Glomerular visceral epithelial cell (primary cell): ENCODE measurements at regions not wholly inside any gene's neighbourhood (a gene's known extent, or its start where the extent isn't known, plus 50 kb on each side); places are given as distances from the start of the nearest gene placed in this dataset.

Experiments used
- DNase-seq: peaks from one replicate; pipeline ENCODE4 v3.0.0-alpha.2; 2016; ENCODE audit errors: extremely low spot score

DNA sequence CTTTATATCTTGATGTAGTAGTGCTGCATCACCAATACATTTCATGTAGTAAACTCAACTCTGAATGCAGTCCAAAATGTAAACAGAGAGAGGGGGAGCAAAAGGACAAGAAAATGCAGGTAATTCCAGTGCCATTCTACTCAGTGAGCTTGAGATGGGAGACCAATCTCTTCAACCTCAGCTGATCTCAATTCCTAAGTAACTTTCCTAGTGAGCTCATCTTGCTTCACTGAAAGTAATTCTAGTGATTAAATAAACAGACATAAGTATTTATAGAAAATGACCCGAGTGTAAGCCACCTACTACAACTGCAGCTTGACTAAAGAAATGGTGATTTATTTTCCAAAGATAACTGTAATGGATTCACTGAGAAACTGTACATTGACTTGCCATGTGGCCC, 424.5 kb downstream of the DMRT2 start:
- DNase-seq = no peak

DNA sequence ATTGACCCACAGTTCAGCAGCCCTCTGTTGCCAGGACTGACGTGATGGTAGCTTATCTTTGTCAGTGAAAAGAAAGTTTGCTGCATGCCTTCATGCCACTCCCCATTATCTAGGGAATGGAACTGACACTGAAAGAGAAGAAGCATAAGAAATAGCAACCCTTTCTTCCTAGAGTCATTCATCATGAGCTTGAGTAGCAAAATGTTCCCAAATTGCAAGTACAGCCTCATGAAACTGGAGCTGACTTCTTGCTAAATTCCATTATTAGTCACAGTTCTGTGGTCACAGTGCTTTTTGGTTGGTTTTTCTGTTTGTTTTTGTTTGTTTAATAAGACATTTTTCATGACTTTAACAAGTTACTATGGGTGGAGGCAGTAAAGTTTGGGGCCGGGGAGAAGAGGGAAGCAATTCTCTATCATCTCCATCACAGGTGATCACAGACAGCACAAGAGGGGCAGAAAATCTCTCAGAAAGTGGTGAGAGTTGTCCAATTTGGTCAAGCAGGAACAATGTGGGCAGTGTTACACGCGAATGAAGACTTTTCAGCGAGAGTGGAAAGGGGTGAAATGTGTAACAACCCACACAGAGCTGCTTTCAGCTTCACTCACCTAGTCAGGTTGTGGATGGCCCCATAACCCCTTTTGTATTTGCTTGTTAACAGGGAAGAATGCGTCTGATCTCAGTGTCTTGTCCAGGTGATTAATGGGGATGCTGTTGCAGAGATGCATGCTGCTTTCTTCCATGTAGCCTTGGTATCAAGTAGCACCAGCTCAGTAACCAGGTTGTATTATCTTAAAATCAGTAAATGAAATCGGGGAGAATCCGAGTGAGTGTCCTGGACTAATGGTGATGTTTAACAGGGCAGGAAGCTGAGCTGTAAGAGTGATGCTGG, 440.4 kb downstream of the DMRT2 start:
- DNase-seq = no peak

DNA sequence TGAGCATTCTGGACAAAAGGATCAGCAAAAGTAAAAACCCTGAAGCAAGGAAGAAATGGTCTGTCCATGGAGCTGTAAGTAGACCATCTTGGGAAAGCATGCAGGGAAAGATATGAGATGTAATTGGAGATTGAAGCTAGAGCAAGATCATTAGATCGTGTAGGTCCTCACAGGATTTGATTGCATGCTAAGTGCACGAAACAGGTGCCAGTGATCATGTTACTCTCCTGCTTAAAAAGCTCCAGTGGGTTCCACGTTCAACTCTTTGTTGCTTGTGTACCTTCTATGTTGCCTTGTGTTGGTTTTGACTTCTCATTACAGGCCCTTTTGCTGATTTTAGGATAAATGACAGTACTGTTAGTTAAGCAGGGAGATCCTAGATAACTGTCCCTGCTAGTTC, 442.0 kb downstream of the DMRT2 start:
- DNase-seq = no peak

DNA sequence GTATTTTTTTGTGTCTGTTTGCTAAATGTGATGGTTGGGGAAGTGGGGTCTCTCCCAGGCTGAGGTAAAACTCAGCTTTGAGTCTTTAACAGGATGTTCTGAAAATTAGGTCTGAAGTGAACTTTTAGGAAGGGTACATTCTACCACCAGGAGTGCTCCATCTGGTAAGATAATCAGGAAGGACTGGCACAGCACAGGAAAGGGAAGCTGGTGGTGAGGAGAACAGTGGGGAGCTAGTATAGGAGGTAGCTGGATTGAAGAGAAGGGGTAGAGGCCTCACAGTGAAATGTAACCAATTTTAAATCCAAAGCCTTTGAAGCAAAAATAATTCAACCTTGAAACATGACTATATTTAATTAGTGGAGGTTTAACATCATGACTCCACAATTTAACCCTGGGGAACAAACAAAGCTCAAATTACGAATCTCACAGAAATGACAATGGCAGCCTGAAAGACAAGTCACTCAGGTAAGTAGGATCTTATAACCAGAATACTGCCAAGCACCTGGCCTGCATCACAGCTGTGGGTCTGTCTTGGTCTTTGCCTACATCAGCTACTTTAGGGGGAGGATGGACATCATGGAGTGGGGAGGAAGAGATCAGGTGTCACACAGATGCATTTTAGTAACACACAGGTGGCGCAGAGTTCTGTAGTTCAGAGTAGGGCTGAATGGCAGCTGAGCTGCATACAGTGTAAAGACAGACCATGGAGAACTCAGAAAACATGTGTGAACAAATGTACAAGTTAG, 445.3 kb downstream of the DMRT2 start:
- no peak for DNase-seq

DNA sequence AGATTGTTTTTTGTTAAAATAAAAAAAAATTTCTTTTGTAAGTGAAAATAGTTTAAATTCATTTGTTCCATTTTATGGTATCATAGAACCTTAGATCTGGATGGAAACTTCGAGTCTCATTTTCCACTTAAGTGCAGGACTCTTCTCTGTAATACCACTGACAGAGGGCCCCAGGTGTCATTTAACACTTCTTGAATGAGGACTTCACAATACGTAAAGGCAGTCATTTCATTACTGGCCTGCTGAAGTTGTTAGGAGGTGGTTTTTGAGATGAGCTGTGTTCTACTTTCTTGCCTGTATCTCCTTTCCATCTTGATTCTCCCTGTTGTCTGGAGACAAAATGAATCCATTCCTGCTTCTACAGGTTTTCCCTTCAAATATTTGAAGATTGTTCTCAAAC, 455.3 kb downstream of the DMRT2 start:
- DNase-seq = no peak

DNA sequence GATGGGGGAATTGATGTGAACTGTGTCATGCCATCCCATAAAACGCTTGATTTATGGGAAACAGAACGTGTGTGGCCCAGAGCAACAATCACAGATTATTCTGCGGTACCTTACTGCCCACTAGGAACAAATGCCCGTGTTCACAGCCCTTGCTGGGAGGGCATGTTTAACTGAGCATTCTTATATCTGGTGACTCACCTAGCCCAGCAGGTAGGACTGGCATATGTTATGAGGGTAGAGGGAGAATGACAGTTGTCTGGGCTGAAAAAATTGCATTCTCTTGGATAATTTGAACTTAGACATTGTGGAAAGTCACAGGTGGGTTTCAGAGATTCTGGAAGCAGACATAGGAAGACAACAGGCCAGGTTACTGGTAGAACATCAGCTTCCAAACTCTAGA, 460.6 kb downstream of the DMRT2 start:
- DNase-seq = no peak

DNA sequence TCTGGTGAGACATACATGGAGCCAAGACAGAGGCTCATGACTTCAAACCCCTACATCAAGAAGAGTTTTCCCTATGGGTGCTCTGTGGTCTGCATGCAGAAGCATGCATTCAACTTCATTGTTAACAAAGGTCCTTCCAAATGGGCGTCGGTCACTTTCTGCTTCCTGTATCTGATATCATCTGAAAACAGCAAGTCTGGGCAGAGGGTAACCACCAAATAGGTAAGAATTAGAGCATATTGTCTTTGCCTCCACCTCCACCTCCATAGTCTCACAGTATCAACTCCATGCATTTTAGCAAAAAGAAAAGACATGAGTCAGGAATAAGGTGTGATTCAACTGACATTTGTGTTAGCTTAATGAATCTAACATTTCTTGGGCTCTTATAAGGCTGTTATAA, 462.9 kb downstream of the DMRT2 start:
- DNase-seq = no peak

DNA sequence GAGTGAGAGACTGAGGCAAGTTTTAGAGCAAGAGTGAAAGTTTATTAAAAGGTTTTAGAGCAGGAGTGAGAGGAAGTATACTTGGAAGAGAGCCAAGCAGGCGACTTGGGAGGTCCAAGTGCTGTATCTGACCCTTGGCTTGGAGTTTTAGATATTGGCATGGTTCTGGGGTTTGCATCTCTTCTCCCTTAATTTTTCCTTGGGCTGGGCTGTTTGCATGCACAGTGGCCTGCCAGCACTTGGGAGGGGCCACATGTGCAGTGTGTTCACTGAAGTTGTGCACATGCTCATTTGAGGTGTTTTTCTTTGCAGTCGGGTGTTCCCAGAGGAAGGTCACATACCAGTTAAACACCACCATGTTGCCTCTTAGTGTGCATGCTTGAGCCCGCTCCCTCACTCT, 464.1 kb downstream of the DMRT2 start:
- no peak for DNase-seq

DNA sequence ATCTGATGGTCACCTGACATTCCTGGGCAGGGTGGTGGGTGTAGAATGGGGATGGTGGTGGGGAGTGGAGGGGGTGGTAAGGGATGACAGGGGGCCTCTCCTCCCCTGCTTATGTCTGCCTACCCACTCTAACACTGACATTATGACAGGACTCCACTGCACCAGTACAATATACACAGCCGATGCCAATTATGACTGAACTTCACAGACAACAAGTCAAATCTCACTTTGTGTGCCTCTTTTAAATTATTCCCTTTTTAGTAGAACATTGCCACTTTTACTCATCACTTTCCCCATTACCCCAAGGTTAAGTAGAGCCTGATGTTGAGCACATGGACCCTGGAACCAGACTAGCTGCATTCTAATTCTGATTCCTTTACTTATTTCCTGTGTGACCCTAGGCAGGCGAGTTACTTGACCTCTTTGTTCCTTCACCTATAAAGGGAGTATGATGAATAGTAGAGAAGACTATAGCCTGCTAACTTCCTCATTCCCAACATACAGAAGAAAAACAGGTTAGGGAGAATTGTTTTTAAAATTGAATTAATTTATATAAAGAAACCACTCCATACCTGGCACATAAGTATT, 464.7 kb downstream of the DMRT2 start:
- no peak for DNase-seq

DNA sequence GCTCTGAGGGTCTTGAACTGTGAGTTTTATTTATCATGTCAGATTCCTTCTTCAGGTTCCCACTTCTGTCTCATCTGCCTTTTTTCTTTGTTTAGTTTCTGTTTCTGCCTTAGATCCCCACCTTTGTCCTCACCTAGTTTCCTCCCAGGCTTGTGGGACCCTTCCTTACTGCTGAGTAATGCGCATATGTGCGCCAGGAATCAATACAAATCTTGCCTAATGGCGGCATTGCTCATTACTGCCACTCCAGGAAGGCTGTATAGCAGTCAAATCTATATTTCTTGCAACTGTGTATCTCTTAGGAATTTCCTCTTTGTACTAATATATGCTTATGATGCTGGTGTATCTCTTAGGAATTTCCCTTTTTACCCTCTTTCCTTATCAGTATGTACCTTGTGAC, 465.4 kb downstream of the DMRT2 start:
- no peak for DNase-seq

DNA sequence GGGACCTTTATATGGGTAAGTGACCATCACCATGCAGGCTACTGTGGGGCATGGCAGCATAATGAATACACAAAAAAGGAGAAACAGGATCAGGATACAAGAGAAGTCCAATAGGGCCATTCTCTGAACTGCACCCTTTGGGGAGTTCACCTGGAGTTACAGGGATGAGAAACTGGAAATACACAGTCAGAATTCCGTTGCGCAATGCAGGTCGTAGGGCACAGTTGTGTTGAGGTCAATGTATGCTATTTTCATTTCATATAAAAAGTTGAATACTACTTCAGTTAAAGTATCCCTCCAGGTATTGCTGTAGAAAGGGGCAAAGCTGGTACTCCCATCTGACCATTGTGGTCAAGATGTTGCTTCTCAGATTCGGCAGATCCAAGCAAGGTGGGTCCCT, 471.4 kb downstream of the DMRT2 start:
- no peak for DNase-seq

DNA sequence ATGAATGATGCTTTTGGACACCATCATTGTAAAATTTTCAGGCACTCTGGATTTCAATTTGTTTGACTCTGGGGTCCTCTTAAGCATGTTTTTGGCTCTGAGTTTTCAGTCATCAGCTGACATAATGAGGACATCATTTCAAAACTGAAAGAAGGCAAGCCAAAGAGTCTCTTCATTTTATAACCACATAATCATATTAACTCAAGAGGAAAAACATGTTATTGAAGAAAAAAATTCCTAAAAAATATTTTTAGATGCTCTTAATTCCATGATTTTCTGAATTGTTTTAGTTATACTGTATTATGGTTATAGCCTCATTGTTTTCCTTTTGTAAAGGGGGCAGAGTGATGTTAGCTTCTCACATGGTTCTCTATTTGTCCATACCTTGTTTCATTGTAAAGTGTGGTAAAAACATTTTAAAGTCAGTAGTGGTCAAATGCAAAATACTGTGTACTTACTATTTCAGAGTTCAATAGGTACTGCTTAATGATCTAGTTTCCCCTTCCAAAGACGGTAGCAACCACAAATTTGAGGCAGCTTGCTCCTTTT, 472.1 kb downstream of the DMRT2 start:
- no peak for DNase-seq

DNA sequence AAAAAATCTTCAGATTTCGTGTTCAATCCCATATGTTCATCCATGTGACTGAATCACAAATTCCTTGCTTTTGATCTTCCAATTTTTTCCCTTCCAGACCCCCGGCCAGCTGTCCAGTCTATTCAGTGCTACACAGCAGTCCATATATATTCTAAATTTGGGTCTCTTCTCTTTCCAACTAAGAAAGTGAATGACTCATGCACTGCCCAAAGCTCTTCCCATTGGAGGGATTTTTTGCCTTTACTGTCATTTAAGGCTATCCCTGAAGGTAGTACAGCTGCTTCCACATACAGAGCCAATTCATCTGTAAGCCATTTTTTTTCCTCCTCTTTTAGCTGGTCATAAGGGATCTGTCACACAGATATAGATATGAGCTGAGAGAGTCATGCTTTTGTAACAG, 478.3 kb downstream of the DMRT2 start:
- no peak for DNase-seq

DNA sequence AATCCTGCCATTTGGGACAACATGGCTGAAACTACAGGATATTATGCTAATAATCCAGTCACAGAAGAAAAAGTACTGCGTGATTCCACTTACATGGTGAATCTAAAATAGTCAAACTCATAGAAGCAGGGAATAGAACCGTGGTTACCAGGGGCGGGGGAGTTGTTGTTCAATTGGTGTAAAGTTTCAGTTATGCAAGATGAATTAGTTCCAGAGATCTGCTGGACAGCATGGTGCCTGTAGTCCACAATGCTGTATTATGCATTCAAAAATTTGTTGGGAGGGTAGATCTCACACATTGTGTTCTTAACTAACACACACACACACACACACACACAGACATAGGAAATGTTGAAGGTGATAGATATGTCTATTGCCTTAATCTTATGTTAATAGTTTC, 480.5 kb downstream of the DMRT2 start:
- DNase-seq = no peak

DNA sequence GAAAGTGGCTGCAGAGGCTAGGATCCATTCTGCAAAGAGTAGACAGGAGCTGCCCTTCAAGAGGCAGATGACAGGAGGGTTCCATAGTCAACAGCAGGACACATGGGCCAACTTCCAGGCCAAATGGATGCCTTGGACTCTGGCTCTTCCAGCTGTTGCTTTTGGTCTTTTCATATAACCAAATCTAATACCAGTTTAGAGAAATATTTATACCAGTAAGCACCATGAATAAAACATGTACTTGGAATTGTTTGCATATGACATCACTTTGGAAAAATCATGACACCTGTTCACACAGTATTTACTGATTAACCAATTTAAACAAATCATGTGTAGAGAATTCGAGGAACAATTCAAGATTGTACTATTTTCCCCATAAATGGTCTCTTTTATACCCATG, 481.3 kb downstream of the DMRT2 start:
- DNase-seq = no peak

DNA sequence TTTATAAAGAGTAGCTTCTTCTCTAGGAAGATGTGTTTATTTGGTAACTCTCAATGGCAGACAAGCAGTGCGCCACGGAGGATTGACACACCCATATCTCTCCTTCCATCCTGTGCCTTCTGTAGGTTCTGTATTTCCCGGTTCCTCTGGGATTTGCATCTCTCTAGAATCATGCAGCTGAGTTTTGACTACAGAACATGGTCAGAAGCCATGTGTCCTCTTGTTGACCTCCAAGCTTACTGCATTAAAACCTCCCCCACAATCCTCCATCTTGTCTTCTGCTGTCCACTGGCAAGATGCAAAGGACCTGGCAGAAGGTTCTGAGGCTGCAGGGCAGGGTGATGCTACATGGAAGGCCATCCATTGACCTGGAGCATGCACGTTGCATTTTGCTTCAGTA, 482.0 kb downstream of the DMRT2 start:
- DNase-seq = no peak

DNA sequence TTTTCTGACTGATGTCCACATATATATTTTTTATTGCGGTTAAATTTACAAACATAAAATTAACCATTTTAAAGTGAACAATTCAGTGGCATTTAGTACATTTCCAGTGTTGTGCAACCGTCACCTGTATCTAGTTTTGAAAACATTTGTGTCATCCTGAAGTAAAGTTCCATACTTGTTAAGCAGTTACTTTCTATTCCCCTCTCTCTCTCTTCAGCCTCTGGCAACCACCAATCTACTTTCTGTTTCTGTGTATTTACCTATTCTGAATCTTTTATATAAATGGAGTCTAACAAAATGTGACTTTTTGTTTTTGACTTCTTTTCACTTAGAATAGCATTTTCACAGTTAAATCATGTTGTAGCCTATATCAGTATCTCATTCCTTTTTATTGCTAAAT, 480.1 kb upstream of the SMARCA2 start:
- DNase-seq = no peak

DNA sequence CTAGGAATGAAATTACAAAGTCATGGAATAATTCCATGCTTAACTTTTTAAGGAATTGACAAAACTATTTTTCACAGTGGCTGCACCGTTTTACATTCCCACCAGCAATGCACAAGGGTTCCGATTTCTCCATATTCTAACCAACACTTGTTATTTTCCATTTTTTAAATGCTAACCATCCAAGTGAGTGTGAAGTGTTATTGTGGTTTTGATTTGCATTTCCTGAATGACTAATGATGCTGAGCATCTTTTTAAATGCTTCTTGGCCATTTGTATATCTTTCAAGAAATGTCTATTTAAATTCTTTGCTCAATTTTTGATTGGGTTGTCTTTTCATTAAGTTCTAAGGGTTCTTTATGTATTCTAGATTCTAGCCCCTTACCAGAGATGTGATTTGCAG, 479.5 kb upstream of the SMARCA2 start:
- DNase-seq = no peak

DNA sequence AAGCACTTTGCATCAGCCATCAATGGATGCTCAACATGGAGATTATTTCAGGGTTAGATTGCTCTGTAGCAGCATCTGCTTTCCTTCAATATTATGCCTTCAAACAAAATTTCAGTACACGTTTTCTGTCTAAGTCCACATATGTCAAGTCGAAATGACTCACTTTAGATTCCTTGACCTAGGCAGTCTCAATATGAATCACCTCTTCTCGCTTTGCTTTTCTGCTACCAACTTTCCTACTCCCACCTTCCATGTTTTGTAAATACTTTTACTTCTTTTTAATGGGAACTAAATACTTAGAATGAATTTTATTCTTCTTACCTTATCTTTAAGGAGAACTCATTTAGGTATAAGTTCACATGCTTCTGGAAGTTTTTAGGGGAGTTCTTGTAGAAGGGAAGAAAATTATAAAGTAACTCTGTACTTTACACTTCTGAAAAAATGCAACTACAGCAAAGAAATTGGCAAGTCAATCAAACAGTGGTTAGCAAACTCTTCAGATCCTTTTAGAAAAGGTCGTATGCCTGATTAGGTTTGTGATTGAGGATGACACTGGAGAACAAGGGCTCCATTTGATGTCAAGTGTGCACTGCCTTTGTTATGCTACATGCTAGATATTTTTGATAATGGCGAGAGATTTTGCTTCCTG, 478.5 kb upstream of the SMARCA2 start:
- DNase-seq = no peak

DNA sequence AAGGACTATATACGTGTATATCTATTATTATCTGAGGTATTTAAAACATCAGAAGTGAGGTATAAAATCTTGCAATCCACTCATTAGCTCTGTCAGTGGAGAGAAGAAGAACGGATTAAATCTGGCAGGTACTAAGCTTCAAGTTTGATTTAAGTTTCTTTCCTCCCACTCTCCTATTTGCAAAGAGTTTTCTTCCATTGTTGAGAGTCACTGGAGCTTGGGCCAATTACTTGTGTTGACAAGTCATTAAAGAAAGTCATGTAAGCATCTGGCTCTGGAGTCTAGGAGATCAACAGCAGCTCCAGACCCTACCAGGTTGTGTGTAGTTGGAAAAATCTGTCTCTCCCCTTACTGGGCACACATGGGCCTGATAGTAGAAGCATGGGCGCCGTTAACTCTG, 476.8 kb upstream of the SMARCA2 start:
- DNase-seq = no peak

DNA sequence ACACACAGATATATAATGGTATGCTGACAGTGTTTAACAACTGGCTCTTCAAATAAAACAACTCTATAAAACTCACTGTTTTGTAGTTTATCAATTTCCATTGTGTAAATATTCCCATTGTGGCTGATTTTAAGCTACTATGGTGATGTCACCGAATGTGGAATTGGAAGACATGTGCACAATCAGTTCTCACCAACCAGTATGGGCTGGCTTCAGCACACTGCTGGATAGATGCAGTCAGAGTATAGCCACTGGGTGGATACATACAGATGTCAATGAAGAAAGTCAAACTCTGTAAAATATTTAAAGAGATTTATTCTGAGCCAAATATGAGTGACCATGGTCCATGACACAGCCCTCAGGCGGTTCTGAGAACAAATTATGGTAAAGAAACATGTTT, 475.9 kb upstream of the SMARCA2 start:
- no peak for DNase-seq

DNA sequence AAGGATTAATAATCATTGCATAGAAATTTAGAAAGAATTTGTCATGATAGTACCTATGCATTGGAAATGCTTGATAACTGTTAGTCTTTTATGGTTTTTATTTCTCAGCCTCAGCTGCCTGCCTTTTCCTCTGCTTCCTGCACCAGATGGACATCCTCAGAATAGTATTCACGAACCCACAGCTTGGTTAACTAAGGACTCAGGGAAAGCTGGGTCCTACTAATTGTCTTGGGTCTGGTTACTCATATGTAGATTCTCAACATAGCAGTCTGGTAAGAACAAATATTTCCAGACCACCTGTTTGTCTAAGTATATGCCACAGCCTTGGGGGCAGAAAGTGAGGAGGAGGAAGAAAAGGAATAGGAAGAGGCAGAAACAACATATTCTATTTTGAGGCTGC, 464.5 kb upstream of the SMARCA2 start:
- DNase-seq = no peak
